ENCODE measurements at regions not wholly inside any gene's neighbourhood (a gene's known extent, or its start where the extent isn't known, plus 50 kb on each side); places are given as distances from the start of the nearest gene placed in this dataset.

GRCh38 chr18:68282232-68282631 lies 432.7 kb downstream of the TMX3 start:
- TF ChIP-seq CTCF (IDR thresholded peaks at IDR 0.05; ENCODE audit: low read depth, low read length, poor library complexity, severe bottlenecking) (no peak), EZH2phosphoT487 (IDR thresholded peaks at IDR 0.05; ENCODE audit: borderline replicate concordance, low read length) (no peak)
- no peaks in the 10 kb centered on the region for H3K27me3 ChIP-seq (ENCODE audit: control insufficient read depth, low read length)

GRCh38 chr18:68275616-68276015 lies 439.3 kb downstream of the TMX3 start:
- Histone ChIP-seq H3K36me3 (ENCODE audit: control insufficient read depth, low read length) (no peaks in the 10 kb centered on the region), H3F3A (ENCODE audit: control insufficient read depth, insufficient read depth) (no peaks in the 10 kb centered on the region), H3K4me3 (ENCODE audit: low read length) (no peak overlapping the region), H4K20me1 (ENCODE audit: control insufficient read depth, insufficient read depth, low read depth, low read length) (no peaks in the 10 kb centered on the region), H3K9me3 (ENCODE audit: control insufficient read depth, insufficient read depth, low read length) (no peaks in the 10 kb centered on the region), H3K4me2 (ENCODE audit: low read length) (no peak overlapping the region), H3K27ac (ENCODE audit: low read depth, low read length) (no peak overlapping the region), H3K79me2 (ENCODE audit: control insufficient read depth, low read length) (no peaks in the 10 kb centered on the region), H3K27me3 (ENCODE audit: control insufficient read depth, low read length) (no peaks in the 10 kb centered on the region), H3K9me2 (replicated peaks; ENCODE audit: control insufficient read depth, low read length) (no peaks in the 10 kb centered on the region), H3K4me1 (ENCODE audit: control insufficient read depth, low read length) (no peaks in the 10 kb centered on the region)
- TF ChIP-seq CTCF (IDR thresholded peaks at IDR 0.05; ENCODE audit: low read depth, low read length, poor library complexity, severe bottlenecking) (no peak), EZH2phosphoT487 (IDR thresholded peaks at IDR 0.05; ENCODE audit: borderline replicate concordance, low read length) (no peak)

More at GRCh38 chr18:68282232-68282631, 432.7 kb downstream of the TMX3 start:
- Histone ChIP-seq H3K4me2 (ENCODE audit: low read length) (no peak overlapping the region), H3K9me2 (replicated peaks; ENCODE audit: control insufficient read depth, low read length) (no peaks in the 10 kb centered on the region), H3K27ac (ENCODE audit: low read depth, low read length) (no peak overlapping the region), H3K79me2 (ENCODE audit: control insufficient read depth, low read length) (no peaks in the 10 kb centered on the region), H4K20me1 (ENCODE audit: control insufficient read depth, insufficient read depth, low read depth, low read length) (no peaks in the 10 kb centered on the region), H3F3A (ENCODE audit: control insufficient read depth, insufficient read depth) (no peaks in the 10 kb centered on the region), H3K4me3 (ENCODE audit: low read length) (no peak overlapping the region), H3K9me3 (ENCODE audit: control insufficient read depth, insufficient read depth, low read length) (no peaks in the 10 kb centered on the region), H3K4me1 (ENCODE audit: control insufficient read depth, low read length) (no peaks in the 10 kb centered on the region), H3K36me3 (ENCODE audit: control insufficient read depth, low read length) (no peaks in the 10 kb centered on the region)

- Histone ChIP-seq H3K79me2 (ENCODE audit: control insufficient read depth, low read length) (no peaks in the 10 kb centered on the region), H3K9me3 (ENCODE audit: control insufficient read depth, insufficient read depth, low read length) (no peaks in the 10 kb centered on the region), H3K27ac (ENCODE audit: low read depth, low read length) (no peak overlapping the region), H4K20me1 (ENCODE audit: control insufficient read depth, insufficient read depth, low read depth, low read length) (no peaks in the 10 kb centered on the region), H3K4me1 (ENCODE audit: control insufficient read depth, low read length) (no peaks in the 10 kb centered on the region), H3K36me3 (ENCODE audit: control insufficient read depth, low read length) (no peaks in the 10 kb centered on the region), H3K4me3 (ENCODE audit: low read length) (no peak overlapping the region), H3K4me2 (ENCODE audit: low read length) (no peak overlapping the region), H3F3A (ENCODE audit: control insufficient read depth, insufficient read depth) (no peaks in the 10 kb centered on the region), H3K27me3 (ENCODE audit: control insufficient read depth, low read length) (no peaks in the 10 kb centered on the region), H3K9me2 (replicated peaks; ENCODE audit: control insufficient read depth, low read length) (no peaks in the 10 kb centered on the region)
- TF ChIP-seq EZH2phosphoT487 (IDR thresholded peaks at IDR 0.05; ENCODE audit: borderline replicate concordance, low read length) = no peak
- TF ChIP-seq CTCF (IDR thresholded peaks at IDR 0.05; ENCODE audit: low read depth, low read length, poor library complexity, severe bottlenecking) = no peak
Measured at GRCh38 chr18:68270017-68270416, 444.9 kb downstream of the TMX3 start.

GRCh38 chr18:68267583-68267982 lies 447.3 kb downstream of the TMX3 start:
- H4K20me1 ChIP-seq (ENCODE audit: control insufficient read depth, insufficient read depth, low read depth, low read length) = no peaks in the 10 kb centered on the region
- no peaks in the 10 kb centered on the region for H3K36me3 ChIP-seq (ENCODE audit: control insufficient read depth, low read length)
- H3K4me3 ChIP-seq (ENCODE audit: low read length) = no peak overlapping the region
- no peaks in the 10 kb centered on the region for H3K27me3 ChIP-seq (ENCODE audit: control insufficient read depth, low read length)
- no peaks in the 10 kb centered on the region for H3K79me2 ChIP-seq (ENCODE audit: control insufficient read depth, low read length)
- H3K9me3 ChIP-seq (ENCODE audit: control insufficient read depth, insufficient read depth, low read length) = no peaks in the 10 kb centered on the region
- H3K4me2 ChIP-seq (ENCODE audit: low read length) = no peak overlapping the region
- no peaks in the 10 kb centered on the region for H3F3A ChIP-seq (ENCODE audit: control insufficient read depth, insufficient read depth)
- TF ChIP-seq EZH2phosphoT487 (IDR thresholded peaks at IDR 0.05; ENCODE audit: borderline replicate concordance, low read length) (no peak), CTCF (IDR thresholded peaks at IDR 0.05; ENCODE audit: low read depth, low read length, poor library complexity, severe bottlenecking) (no peak)
- H3K9me2 ChIP-seq (replicated peaks; ENCODE audit: control insufficient read depth, low read length) = no peaks in the 10 kb centered on the region
- no peaks in the 10 kb centered on the region for H3K4me1 ChIP-seq (ENCODE audit: control insufficient read depth, low read length)
- H3K27ac ChIP-seq (ENCODE audit: low read depth, low read length) = no peak overlapping the region
